ENCODE measurements at regions not wholly inside any gene's neighbourhood (a gene's known extent, or its start where the extent isn't known, plus 50 kb on each side); places are given as distances from the start of the nearest gene placed in this dataset.
"Not testable (repeated sequence)": the region's sequence is repeated elsewhere in the genome, so short reads cannot be mapped to it uniquely, and the experiment has no call there.

DNA sequence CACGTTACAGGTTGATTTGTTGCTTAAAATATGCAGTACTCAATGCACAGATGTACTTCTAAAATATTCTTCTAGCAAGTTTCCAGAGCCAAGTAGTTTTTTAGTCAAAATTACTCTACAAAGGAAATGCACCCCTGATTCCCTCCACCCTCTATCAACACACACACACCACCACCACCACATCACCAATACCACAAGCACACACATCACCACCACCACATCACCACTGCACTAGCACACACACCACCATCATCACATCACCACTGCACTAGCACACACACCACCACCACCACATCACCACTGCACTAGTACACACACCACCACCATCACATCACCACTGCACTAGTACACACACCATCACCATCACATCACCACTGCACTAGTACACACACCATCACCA lies 105.2 kb upstream of the FRG1 start:
- no peak overlapping the region for H3K4me3 ChIP-seq (ENCODE audit: low read length in 2 of 2)
- peaks cover 0 to 3% of the 10 kb centered on the region in 2 donors for H3K27me3 ChIP-seq (ENCODE audit: control insufficient read depth in 2 of 2, insufficient read depth in 2 of 2, low read length in 2 of 2)
- no peaks in the 10 kb centered on the region for H3K9me3 ChIP-seq (ENCODE audit: control insufficient read depth in 2 of 2, low read length in 2 of 2)
- H3K27ac ChIP-seq (ENCODE audit: low read depth in 2 of 2, low read length in 2 of 2) = no peak overlapping the region
- no peak overlapping the region for H3K9ac ChIP-seq (ENCODE audit: low read depth in 1 of 2, low read length in 2 of 2)
- no peaks in the 10 kb centered on the region for H3K36me3 ChIP-seq (ENCODE audit: control insufficient read depth in 2 of 2, insufficient read depth in 2 of 2, low read length in 2 of 2)
- H3K4me1 ChIP-seq (ENCODE audit: control insufficient read depth in 2 of 2, insufficient read depth in 2 of 2, low read length in 2 of 2) = no peaks in the 10 kb centered on the region

DNA sequence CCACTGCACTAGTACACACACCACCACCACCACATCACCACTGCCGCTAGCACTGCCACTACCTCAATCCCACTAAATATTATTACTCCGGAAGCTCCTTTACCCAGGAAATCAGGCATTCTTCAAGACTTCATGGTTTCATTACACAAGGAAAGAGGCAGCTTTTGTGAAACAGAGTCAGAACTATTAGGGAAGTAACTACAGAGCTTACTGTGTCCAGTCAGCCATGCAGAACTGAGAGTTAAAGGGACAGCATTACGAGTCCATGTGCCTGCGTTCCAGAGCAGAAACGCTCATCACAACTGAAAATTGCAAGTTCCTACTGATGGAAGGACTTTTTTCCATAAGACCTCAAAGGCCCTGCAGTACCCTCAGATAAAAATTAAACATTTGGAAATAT lies 103.2 kb upstream of the FRG1 start:
- no peak overlapping the region for H3K4me3 ChIP-seq (ENCODE audit: low read length in 2 of 2)
- H3K4me1 ChIP-seq (ENCODE audit: control insufficient read depth in 2 of 2, insufficient read depth in 2 of 2, low read length in 2 of 2) = no peaks in the 10 kb centered on the region
- H3K9ac ChIP-seq (ENCODE audit: low read depth in 1 of 2, low read length in 2 of 2) = no peak overlapping the region
- no peaks in the 10 kb centered on the region for H3K36me3 ChIP-seq (ENCODE audit: control insufficient read depth in 2 of 2, insufficient read depth in 2 of 2, low read length in 2 of 2)
- no peaks in the 10 kb centered on the region for H3K9me3 ChIP-seq (ENCODE audit: control insufficient read depth in 2 of 2, low read length in 2 of 2)
- H3K27me3 ChIP-seq (ENCODE audit: control insufficient read depth in 2 of 2, insufficient read depth in 2 of 2, low read length in 2 of 2) = no peaks in the 10 kb centered on the region
- no peak overlapping the region for H3K27ac ChIP-seq (ENCODE audit: low read depth in 2 of 2, low read length in 2 of 2)

DNA sequence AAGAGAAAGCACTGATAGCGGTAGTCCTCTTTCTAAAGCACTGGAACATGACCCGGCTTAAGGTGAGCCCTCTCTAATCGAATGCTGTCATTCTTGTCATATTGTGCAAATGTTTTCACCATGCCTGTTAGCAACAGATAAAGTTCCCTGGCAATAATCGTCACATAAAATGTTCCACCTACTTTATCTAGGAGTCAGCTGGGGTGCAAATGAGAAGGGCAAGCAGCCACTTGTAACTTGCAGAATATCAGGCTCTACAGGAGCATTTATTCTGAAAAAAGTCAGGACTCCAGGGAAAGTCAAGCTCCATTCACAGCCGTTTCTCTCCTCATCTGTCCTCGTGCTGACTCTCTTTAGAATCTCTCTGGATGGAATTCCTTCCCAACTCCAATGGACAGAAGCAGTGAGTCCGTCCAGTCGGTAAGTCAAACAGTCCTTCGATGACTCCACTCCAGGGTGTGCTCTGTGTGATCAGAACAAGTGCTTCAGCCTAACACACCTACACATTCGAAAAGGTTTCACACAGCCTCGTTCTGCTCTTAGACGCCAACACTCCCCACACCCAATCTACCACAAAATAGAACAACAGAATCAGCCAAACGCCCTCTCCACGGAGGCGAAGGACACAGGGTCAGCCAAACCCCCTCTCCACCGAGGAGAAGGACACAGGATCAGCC lies 101.7 kb upstream of the FRG1 start:
- Histone ChIP-seq H3K9me3 (ENCODE audit: control insufficient read depth in 2 of 2, low read length in 2 of 2) (no peaks in the 10 kb centered on the region), H3K27ac (ENCODE audit: low read depth in 2 of 2, low read length in 2 of 2) (no peak overlapping the region), H3K36me3 (ENCODE audit: control insufficient read depth in 2 of 2, insufficient read depth in 2 of 2, low read length in 2 of 2) (no peaks in the 10 kb centered on the region), H3K4me3 (ENCODE audit: low read length in 2 of 2) (no peak overlapping the region), H3K9ac (ENCODE audit: low read depth in 1 of 2, low read length in 2 of 2) (no peak overlapping the region), H3K4me1 (ENCODE audit: control insufficient read depth in 2 of 2, insufficient read depth in 2 of 2, low read length in 2 of 2) (no peaks in the 10 kb centered on the region), H3K27me3 (ENCODE audit: control insufficient read depth in 2 of 2, insufficient read depth in 2 of 2, low read length in 2 of 2) (no peaks in the 10 kb centered on the region)

- H3K4me3 ChIP-seq (ENCODE audit: low read length in 2 of 2) = no peak overlapping the region
- no peaks in the 10 kb centered on the region for H3K9me3 ChIP-seq (ENCODE audit: control insufficient read depth in 2 of 2, low read length in 2 of 2)
- no peak overlapping the region for H3K9ac ChIP-seq (ENCODE audit: low read depth in 1 of 2, low read length in 2 of 2)
- H3K27me3 ChIP-seq (ENCODE audit: control insufficient read depth in 2 of 2, insufficient read depth in 2 of 2, low read length in 2 of 2) = no peaks in the 10 kb centered on the region
- H3K4me1 ChIP-seq (ENCODE audit: control insufficient read depth in 2 of 2, insufficient read depth in 2 of 2, low read length in 2 of 2) = no peaks in the 10 kb centered on the region
- no peak overlapping the region for H3K27ac ChIP-seq (ENCODE audit: low read depth in 2 of 2, low read length in 2 of 2)
- no peaks in the 10 kb centered on the region for H3K36me3 ChIP-seq (ENCODE audit: control insufficient read depth in 2 of 2, insufficient read depth in 2 of 2, low read length in 2 of 2)
Observed at GRCh38 chr4:189840356-189840755, 100.3 kb upstream of the FRG1 start.

GRCh38 chr4:189843413-189844009 lies 97.2 kb upstream of the FRG1 start:
- no peaks in the 10 kb centered on the region for H3K9me3 ChIP-seq (ENCODE audit: control insufficient read depth in 2 of 2, low read length in 2 of 2)
- H3K27ac ChIP-seq (ENCODE audit: low read depth in 2 of 2, low read length in 2 of 2) = no peak overlapping the region
- H3K4me1 ChIP-seq (ENCODE audit: control insufficient read depth in 2 of 2, insufficient read depth in 2 of 2, low read length in 2 of 2) = no peaks in the 10 kb centered on the region
- H3K27me3 ChIP-seq (ENCODE audit: control insufficient read depth in 2 of 2, insufficient read depth in 2 of 2, low read length in 2 of 2) = no peaks in the 10 kb centered on the region
- H3K36me3 ChIP-seq (ENCODE audit: control insufficient read depth in 2 of 2, insufficient read depth in 2 of 2, low read length in 2 of 2) = no peaks in the 10 kb centered on the region
- H3K4me3 ChIP-seq (ENCODE audit: low read length in 2 of 2) = no peak overlapping the region
- H3K9ac ChIP-seq (ENCODE audit: low read depth in 1 of 2, low read length in 2 of 2) = no peak overlapping the region

- no peaks in the 10 kb centered on the region for H3K9me3 ChIP-seq (ENCODE audit: control insufficient read depth in 2 of 2, low read length in 2 of 2)
- no peak overlapping the region for H3K4me3 ChIP-seq (ENCODE audit: low read length in 2 of 2)
- no peak overlapping the region for H3K9ac ChIP-seq (ENCODE audit: low read depth in 1 of 2, low read length in 2 of 2)
- H3K27ac ChIP-seq (ENCODE audit: low read depth in 2 of 2, low read length in 2 of 2) = no peak overlapping the region
- no peaks in the 10 kb centered on the region for H3K27me3 ChIP-seq (ENCODE audit: control insufficient read depth in 2 of 2, insufficient read depth in 2 of 2, low read length in 2 of 2)
- no peaks in the 10 kb centered on the region for H3K4me1 ChIP-seq (ENCODE audit: control insufficient read depth in 2 of 2, insufficient read depth in 2 of 2, low read length in 2 of 2)
- no peaks in the 10 kb centered on the region for H3K36me3 ChIP-seq (ENCODE audit: control insufficient read depth in 2 of 2, insufficient read depth in 2 of 2, low read length in 2 of 2)
Observed at GRCh38 chr4:189845145-189845846, 95.4 kb upstream of the FRG1 start.

- not testable (repeated sequence) for H3K36me3 ChIP-seq (ENCODE audit: control insufficient read depth in 2 of 2, insufficient read depth in 2 of 2, low read length in 2 of 2); H3K27ac ChIP-seq (ENCODE audit: low read depth in 2 of 2, low read length in 2 of 2); H3K4me3 ChIP-seq (ENCODE audit: low read length in 2 of 2); H3K27me3 ChIP-seq (ENCODE audit: control insufficient read depth in 2 of 2, insufficient read depth in 2 of 2, low read length in 2 of 2); H3K4me1 ChIP-seq (ENCODE audit: control insufficient read depth in 2 of 2, insufficient read depth in 2 of 2, low read length in 2 of 2); H3K9me3 ChIP-seq (ENCODE audit: control insufficient read depth in 2 of 2, low read length in 2 of 2); H3K9ac ChIP-seq (ENCODE audit: low read depth in 1 of 2, low read length in 2 of 2)
Observed at GRCh38 chr4:189846094-189846493, 94.6 kb upstream of the FRG1 start.

- not testable (repeated sequence) for H3K4me1 ChIP-seq (ENCODE audit: control insufficient read depth in 2 of 2, insufficient read depth in 2 of 2, low read length in 2 of 2); H3K27me3 ChIP-seq (ENCODE audit: control insufficient read depth in 2 of 2, insufficient read depth in 2 of 2, low read length in 2 of 2); H3K4me3 ChIP-seq (ENCODE audit: low read length in 2 of 2); H3K36me3 ChIP-seq (ENCODE audit: control insufficient read depth in 2 of 2, insufficient read depth in 2 of 2, low read length in 2 of 2); H3K9ac ChIP-seq (ENCODE audit: low read depth in 1 of 2, low read length in 2 of 2); H3K9me3 ChIP-seq (ENCODE audit: control insufficient read depth in 2 of 2, low read length in 2 of 2); H3K27ac ChIP-seq (ENCODE audit: low read depth in 2 of 2, low read length in 2 of 2)
Observed at GRCh38 chr4:189846608-189847007, 94.1 kb upstream of the FRG1 start.

GRCh38 chr4:189848672-189849071 lies 92.0 kb upstream of the FRG1 start:
- H3K9ac ChIP-seq (ENCODE audit: low read depth in 1 of 2, low read length in 2 of 2); H3K36me3 ChIP-seq (ENCODE audit: control insufficient read depth in 2 of 2, insufficient read depth in 2 of 2, low read length in 2 of 2); H3K27ac ChIP-seq (ENCODE audit: low read depth in 2 of 2, low read length in 2 of 2); H3K4me1 ChIP-seq (ENCODE audit: control insufficient read depth in 2 of 2, insufficient read depth in 2 of 2, low read length in 2 of 2); H3K27me3 ChIP-seq (ENCODE audit: control insufficient read depth in 2 of 2, insufficient read depth in 2 of 2, low read length in 2 of 2); H3K4me3 ChIP-seq (ENCODE audit: low read length in 2 of 2); H3K9me3 ChIP-seq (ENCODE audit: control insufficient read depth in 2 of 2, low read length in 2 of 2): not testable (repeated sequence)

- H3K27me3 ChIP-seq (ENCODE audit: control insufficient read depth in 2 of 2, insufficient read depth in 2 of 2, low read length in 2 of 2) = no peaks in the 10 kb centered on the region
- no peaks in the 10 kb centered on the region for H3K9me3 ChIP-seq (ENCODE audit: control insufficient read depth in 2 of 2, low read length in 2 of 2)
- no peaks in the 10 kb centered on the region for H3K36me3 ChIP-seq (ENCODE audit: control insufficient read depth in 2 of 2, insufficient read depth in 2 of 2, low read length in 2 of 2)
- no peak overlapping the region for H3K9ac ChIP-seq (ENCODE audit: low read depth in 1 of 2, low read length in 2 of 2)
- H3K27ac ChIP-seq (ENCODE audit: low read depth in 2 of 2, low read length in 2 of 2) = no peak overlapping the region
- no peaks in the 10 kb centered on the region for H3K4me1 ChIP-seq (ENCODE audit: control insufficient read depth in 2 of 2, insufficient read depth in 2 of 2, low read length in 2 of 2)
- no peak overlapping the region for H3K4me3 ChIP-seq (ENCODE audit: low read length in 2 of 2)
Observed at GRCh38 chr4:189850239-189850856, 90.3 kb upstream of the FRG1 start.

All from mucosa of rectum (tissue), 2 donors.